ENCODE measurements at regions not wholly inside any gene's neighbourhood (a gene's known extent, or its start where the extent isn't known, plus 50 kb on each side); places are given as distances from the start of the nearest gene placed in this dataset.

DNA sequence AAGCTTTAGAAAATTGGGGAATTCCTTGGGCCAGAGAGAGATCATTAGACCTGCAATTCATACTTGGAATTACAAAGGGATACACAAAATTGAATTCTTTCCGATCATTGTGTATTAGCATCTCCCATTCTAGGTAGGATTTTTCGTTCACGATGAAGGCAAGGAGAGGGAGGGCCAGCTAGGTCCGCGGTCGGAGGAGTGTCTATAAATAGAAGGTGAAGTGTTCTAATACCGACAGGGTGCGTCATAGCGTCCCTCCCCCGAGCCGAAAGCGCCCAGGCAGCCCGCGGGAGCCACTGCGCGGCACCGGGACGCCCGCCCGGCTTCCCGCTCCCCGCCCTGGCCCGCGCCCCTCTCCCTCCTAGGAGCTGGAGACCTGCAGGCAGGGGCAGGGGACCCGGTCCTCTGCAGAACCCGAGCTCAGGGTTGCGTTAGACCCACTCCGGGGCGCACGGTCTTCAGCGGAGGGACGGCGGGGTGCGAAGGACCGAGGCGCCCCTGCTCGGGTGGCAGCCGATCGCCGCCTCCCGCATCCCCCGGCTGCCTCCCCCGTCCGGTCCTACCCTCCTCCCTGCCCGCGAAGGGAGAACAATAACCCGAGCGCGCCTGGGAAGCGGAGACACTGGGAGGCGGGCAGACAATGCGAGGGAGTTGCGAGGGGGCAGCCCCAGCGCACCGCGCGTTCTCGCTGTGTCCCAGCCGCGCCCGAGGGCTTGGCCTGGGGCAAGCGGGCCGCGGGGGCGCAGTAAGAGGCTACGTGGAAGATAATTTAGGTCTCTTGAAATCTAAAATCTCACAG, 114.2 kb upstream of the SERTAD2 start:
- DNase-seq (ENCODE audit: low read depth in 2 of 3, low spot score in 2 of 3) = peak; percentile 49 to 91 (median 86)

GRCh38 chr2:64768491-64769005, 114.8 kb upstream of the SERTAD2 start:
- peak in 1 of 3 donors; percentile 46 for DNase-seq (ENCODE audit: low read depth in 2 of 3, low spot score in 2 of 3)

DNA sequence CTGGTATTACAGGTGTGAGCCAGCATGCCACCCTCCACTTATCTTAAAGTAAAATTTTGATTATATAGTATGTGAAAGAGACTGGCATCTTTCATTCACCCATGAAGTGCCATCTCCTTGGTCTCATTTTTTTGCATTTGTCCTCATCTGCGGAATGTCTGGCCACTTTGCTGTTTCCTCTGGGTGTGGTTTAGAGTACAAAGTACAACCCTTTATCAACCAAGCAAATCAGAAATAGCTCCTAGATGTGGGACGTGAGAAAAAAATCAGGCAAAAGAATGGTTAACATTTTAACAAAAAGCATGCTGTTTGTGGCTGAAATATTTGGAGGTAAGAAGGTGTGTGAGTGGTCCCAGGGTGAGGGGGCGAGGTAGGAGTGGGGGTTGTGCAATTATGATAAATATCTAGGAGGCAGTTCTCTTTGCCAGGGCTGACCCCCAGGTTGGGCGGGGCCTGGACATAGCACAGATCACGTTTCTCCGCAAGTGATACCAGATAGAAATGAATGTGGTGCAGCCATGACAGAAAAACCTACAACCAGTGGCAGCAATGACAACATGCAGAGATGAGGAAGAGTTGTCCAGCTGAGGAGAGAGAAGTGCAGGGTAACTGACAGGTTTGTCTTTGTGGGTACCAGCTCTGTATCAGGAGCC, 115.8 kb upstream of the SERTAD2 start:
- no peak for DNase-seq (ENCODE audit: low read depth in 2 of 3, low spot score in 2 of 3)

- no peak for DNase-seq (ENCODE audit: low read depth in 2 of 3, low spot score in 2 of 3)
Measured at GRCh38 chr2:64770137-64770780, 116.5 kb upstream of the SERTAD2 start.

DNA sequence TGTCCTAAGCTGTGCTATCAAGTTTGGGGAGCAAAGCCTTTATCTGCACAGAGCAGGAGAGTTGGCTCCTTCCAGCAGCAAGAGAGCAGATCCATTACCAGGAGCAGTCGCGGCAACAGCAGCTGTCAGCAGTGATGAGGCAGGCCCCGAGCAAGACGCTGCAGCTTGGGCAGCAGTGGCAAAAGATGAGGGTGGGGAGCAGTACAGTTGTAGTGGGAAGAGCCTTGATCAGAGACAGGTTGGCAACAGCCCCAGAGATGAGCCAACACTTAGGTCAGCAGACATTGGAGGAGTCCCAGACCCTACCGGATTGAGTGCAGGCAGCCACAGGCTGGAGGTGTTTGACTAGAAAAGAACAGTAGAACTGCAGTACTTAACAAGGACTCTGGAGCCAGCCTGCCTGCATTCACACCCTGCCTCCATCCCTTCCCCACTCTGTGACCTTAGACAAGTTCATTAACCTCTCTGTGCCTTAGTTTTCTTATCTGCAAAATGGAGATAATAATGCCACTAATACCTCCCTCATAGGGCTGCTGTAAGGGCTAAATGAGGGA, 117.1 kb upstream of the SERTAD2 start:
- DNase-seq (ENCODE audit: low read depth in 2 of 3, low spot score in 2 of 3) = no peak

DNA sequence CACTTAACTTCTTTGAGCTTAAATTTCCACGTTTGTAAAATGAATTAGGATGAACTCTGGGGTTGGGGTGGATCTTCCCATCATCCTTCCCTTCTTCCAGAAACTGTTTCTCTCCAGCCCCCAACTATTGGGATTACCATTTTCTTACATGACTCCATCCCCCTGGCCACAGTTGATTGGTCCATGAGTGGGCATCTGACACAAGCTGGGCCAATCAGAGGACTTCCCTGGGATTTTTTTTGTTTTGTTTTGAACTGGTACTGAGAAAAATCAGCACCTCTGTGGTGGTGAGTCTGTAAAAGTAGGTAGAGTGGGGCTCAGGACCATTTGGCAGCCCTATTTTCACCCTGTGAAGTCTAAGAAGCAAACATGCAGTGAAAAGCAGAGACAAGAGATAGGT, 118.0 kb upstream of the SERTAD2 start:
- no peak for DNase-seq (ENCODE audit: low read depth in 2 of 3, low spot score in 2 of 3)

GRCh38 chr2:64773461-64774118, 119.9 kb upstream of the SERTAD2 start:
- no peak for DNase-seq (ENCODE audit: low read depth in 2 of 3, low spot score in 2 of 3)

GRCh38 chr2:64777841-64778240, 124.1 kb upstream of the SERTAD2 start:
- DNase-seq (ENCODE audit: low read depth in 2 of 3, low spot score in 2 of 3) = no peak

DNA sequence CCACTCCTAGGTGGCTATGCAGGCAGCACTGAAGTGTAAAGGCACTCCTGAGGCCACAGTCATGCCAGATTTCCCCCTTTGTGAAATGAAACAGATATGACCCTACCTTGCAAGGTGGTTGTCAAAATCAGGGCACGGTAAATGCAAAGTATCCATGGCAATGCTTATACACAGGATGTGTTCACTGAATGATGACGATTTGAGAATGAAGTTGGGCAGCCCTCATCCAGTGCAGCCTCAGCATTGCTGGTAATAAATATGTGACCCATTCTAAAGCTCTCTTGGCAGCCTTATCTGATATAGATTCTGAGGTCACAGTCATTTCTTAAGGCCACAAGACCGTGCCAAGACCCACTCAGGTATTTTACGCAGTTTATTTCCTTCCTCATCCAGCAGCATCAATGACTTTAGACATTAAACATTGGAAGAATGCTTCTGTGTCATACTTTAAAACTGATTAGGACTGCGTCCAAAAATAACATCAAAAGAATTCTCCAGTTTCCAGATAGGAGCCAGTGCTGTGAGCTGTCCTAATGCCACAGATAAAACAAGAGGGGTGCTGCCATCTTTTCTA, 125.5 kb upstream of the SERTAD2 start:
- no peak for DNase-seq (ENCODE audit: low read depth in 2 of 3, low spot score in 2 of 3)

DNA sequence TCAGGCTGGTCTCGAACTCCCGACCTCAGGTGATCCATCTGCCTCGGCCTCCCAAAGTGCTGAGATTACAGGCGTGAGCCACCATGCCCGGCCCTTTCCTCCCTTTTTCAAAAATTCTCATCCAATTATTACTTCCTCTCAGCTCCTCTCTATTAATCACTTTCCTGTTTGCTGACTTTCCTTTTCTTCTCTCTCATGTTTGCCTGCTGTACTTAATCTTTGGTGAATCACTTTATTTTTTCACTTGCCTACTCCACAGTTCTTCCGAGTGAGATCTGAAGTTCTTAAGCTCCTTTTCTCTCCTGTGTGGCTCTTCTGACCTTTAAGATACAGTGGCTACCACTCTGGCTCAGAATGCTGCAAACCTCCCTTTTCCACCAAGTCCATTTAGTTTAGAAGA, 126.3 kb upstream of the SERTAD2 start:
- DNase-seq (ENCODE audit: low read depth in 2 of 3, low spot score in 2 of 3) = no peak

- no peak for DNase-seq (ENCODE audit: low read depth in 2 of 3, low spot score in 2 of 3)
Measured at GRCh38 chr2:64781711-64782390, 128.1 kb upstream of the SERTAD2 start.

DNA sequence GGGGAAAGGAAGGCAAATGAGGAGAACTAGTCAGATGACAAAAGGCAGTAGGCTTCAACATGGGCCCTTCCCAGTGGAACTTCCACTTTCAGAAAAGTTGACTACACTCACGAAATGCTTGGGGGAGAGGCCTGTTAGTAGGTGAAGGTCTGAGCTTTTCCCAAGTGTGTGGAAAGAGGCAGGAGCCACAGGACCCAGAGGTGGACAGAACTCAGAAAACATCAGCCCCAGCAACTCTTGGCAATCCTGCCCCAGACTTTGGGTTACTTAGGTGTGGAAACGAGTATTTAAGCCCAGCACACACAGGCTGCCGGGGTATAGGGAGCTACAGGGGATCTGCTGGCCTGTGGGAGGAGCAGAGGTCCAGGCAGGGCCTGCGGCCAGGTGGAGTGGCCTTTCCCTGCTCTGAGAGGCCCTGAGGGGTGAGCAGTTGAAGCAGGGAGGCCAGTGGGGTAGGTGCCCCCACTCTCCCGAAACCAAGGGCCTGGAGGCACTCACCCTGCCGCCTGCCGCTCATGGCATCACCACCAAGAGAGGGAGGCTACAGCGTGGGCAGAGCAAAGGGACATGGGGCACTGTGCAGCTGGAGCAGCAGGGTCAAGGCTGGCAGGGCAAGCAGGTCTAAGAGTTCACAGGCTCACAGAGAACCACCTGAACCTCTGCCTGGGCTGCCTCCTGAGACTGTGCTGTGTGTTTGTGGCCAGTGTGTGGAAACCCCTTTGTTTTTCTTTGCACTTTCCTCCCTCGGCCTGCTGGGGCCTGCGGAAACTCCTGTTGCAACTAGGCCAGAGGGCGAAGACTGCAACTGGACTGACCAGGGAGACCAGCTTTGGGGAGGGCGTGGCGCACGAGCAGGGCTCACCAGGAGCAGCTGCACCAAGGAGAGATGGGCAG, 130.7 kb upstream of the SERTAD2 start:
- DNase-seq (ENCODE audit: low read depth in 2 of 3, low spot score in 2 of 3) = no peak

DNA sequence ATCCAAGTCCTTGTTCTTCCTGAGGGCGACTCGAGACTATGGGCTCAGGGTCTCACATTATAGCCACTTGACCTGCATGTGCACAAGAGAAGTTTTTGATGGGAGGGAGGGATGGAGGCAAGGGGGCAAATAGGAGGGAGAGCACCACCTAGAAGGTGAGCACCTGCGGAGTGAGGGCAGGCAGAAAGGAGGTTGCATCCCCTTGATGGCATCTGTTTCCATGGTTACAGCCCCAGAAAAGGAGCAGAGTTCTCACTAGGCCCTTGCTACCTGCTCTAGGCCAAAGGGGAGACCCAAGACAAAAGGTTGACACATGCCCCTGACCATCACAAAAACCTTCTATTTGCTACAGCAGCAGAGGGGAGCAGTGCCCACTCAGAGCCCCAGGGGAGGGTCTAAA, 131.5 kb upstream of the SERTAD2 start:
- no peak for DNase-seq (ENCODE audit: low read depth in 2 of 3, low spot score in 2 of 3)

DNA sequence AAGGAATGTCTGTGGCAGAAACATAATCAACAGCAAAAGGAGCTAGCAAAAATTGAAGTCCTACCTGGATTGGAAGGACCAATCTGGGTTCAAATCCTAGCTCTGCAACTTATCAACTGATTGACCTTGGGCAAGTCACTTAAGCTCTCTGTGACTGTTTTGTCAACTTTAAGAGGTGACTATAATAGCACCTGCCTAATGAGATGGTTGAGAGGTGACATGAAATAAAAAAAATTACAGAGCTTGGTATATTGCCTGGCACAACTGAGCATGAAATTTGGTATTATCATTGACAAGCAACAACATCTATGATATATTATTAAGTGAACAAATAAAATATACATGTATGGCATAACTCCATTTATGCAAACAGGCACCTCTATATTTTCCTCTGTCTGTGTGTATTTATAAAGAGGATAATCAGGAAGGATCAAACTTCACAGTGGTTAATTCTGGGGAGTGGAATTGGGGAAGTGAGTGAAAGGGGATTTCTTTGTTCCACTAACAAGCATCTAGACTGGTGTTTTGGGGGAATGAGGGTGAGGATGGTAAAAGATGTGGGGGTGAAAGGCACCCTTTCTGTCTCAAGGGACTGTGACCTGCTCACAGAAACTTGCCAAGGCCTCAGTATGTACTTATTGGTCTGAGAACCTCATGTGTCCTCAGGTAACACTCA, 132.8 kb upstream of the SERTAD2 start:
- DNase-seq (ENCODE audit: low read depth in 2 of 3, low spot score in 2 of 3) = no peak

GRCh38 chr2:64787019-64787365, 133.3 kb upstream of the SERTAD2 start:
- DNase-seq (ENCODE audit: low read depth in 2 of 3, low spot score in 2 of 3) = no peak

DNA sequence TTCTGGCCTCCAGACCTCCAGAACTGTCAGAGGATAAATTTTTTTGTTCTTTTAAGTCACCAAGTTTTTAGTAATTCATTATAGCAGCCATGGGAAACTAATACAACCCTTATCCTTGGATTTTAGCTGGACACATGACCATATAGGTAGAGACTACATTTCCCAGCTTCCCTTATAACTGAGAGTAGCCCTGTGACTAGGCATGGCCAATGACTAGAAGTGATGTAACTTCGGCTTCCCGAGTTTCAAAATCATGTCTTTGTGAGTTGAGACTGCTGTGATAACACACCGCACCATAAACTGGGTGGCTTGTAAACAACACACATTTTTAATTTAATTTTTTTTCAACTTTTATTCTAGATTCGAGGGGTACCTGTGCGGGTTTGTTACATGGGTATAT, 134.0 kb upstream of the SERTAD2 start:
- no peak for DNase-seq (ENCODE audit: low read depth in 2 of 3, low spot score in 2 of 3)

- no peak for DNase-seq (ENCODE audit: low read depth in 2 of 3, low spot score in 2 of 3)
Measured at GRCh38 chr2:64789466-64790320, 136.0 kb upstream of the SERTAD2 start.

GRCh38 chr2:64792300-64792699, 138.6 kb upstream of the SERTAD2 start:
- no peak for DNase-seq (ENCODE audit: low read depth in 2 of 3, low spot score in 2 of 3)
